Skeletal muscle tissue (tissue), 3 donors: ENCODE measurements at regions not wholly inside any gene's neighbourhood (a gene's known extent, or its start where the extent isn't known, plus 50 kb on each side); places are given as distances from the start of the nearest gene placed in this dataset.
"Not testable (repeated sequence)": the region's sequence is repeated elsewhere in the genome, so short reads cannot be mapped to it uniquely, and the experiment has no call there.

ENCODE experiments used
- H3K27ac ChIP-seq: one replicate; pipeline ENCODE4 v1.7.0; 2013; ENCODE audit warnings: mild to moderate bottlenecking, low read depth, low read length, inconsistent platforms
- H3K27me3 ChIP-seq, 3 donors: one replicate each; pipeline ENCODE4 v1.7.0; 2013; ENCODE audit warnings: low read length in 3 of 3; ENCODE audit not compliant: control insufficient read depth in 3 of 3, insufficient read depth in 3 of 3
- H3K36me3 ChIP-seq, 3 donors: one replicate each; pipeline ENCODE4 v1.7.0; 2013; ENCODE audit warnings: low read length in 3 of 3; ENCODE audit not compliant: control insufficient read depth in 3 of 3, insufficient read depth in 3 of 3
- H3K4me1 ChIP-seq, 3 donors: one replicate each; pipeline ENCODE4 v1.7.0; 2013; ENCODE audit warnings: low read length in 3 of 3, mild to moderate bottlenecking in 3 of 3; ENCODE audit not compliant: control insufficient read depth in 3 of 3, insufficient read depth in 3 of 3
- H3K4me3 ChIP-seq, 3 donors: one replicate each; pipeline ENCODE4 v1.7.0; 2013; ENCODE audit warnings: low read length in 3 of 3
- H3K9ac ChIP-seq, 3 donors: one replicate each; pipeline ENCODE4 v1.7.0; 2013; ENCODE audit warnings: low read length in 3 of 3, mild to moderate bottlenecking in 3 of 3, moderate library complexity in 2 of 3, low read depth in 1 of 3
- H3K9me3 ChIP-seq, 3 donors: one replicate each; pipeline ENCODE4 v1.7.0; 2013; ENCODE audit warnings: low read length in 3 of 3; ENCODE audit not compliant: control insufficient read depth in 3 of 3
- donor health status: Osteomylitis.

DNA sequence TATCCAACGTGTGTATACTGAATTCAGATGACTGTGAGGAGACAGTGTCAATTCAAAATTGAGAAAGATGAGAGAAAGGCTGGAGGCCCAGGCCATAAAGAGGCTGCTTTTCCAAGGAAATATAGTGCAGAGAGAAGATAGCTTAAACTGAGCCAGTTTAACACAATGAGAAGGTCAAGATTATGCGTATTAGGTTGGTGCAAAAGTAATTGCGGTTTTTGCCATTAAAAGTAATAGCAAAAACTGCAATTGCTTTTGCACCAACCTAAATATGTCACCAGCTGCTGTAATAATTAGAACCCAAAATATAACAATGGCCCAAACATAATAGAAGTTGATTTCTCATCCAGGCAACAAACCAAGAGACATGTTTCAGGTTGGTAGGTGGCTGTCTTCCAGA, 148.7 kb upstream of the ATP5MC3 start:
- Histone ChIP-seq H3K27me3 (no peaks in the 10 kb centered on the region), H3K36me3 (no peaks in the 10 kb centered on the region), H3K4me3 (no peak overlapping the region), H3K4me1 (no peaks in the 10 kb centered on the region), H3K27ac (no peak overlapping the region), H3K9ac (no peak overlapping the region), H3K9me3 (no peaks in the 10 kb centered on the region)

DNA sequence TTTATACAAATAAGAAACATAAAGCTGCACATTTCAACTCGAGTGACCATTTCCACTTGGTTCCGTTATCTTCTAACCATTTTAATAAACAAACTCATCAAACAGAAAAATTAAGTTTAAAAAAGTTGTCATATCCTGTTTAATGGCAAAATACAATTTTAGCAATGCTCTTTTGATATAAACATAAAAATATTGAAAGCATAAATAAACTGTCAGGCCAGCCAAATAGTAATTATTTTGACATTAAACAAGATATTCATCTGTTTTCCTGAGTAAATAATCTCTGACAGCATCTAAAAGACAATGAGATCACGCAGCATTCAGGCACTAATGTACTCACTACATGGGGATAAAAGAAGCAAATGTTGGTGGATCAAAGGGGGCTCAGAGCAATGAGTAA, 145.3 kb upstream of the ATP5MC3 start:
- Histone ChIP-seq H3K4me3 (no peak overlapping the region), H3K27me3 (no peaks in the 10 kb centered on the region), H3K4me1 (no peaks in the 10 kb centered on the region), H3K36me3 (no peaks in the 10 kb centered on the region), H3K9me3 (no peaks in the 10 kb centered on the region), H3K27ac (no peak overlapping the region), H3K9ac (no peak overlapping the region)

DNA sequence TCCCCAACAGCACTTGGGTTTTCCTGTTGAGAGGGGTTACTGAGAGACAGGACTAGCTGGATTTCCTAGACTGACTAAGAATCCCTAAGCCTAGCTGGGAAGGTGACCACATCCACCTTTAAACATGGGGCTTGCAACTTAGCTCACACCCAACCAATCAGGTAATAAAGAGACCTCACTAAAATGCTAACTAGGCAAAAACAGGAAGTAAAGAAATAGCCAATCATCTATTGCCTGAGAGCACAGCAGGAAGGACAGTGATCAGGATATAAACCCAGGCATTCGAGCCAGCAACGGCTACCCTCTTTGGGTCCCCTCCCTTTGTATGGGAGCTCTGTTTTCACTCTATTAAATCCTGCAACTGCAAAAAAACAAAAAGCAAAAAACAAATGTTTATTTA, 144.7 kb upstream of the ATP5MC3 start:
- H3K9me3 ChIP-seq, H3K27ac ChIP-seq, H3K36me3 ChIP-seq, H3K27me3 ChIP-seq, H3K9ac ChIP-seq, H3K4me3 ChIP-seq, H3K4me1 ChIP-seq: not testable (repeated sequence)

DNA sequence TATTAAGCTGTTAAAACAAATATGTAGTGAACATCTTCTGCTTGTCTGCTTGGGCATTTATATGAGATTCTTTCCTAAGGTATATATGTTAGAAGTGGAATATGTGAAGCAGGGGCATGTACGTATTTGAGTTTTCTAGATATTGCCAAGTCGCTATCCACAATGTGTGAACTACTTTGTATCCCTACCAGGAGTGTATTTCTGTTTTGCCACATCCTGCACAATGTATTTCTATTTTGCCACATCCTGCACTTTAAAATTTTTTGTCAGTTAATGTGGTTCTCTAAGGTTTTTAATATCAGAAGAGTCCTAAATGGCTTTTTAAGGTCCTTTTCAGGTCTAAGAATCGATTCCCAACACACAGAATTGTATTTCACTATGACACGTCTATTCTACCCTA, 141.7 kb upstream of the ATP5MC3 start:
- Histone ChIP-seq H3K9me3 (no peaks in the 10 kb centered on the region), H3K4me1 (no peaks in the 10 kb centered on the region), H3K9ac (no peak overlapping the region), H3K36me3 (no peaks in the 10 kb centered on the region), H3K27ac (no peak overlapping the region), H3K27me3 (no peaks in the 10 kb centered on the region), H3K4me3 (no peak overlapping the region)

DNA sequence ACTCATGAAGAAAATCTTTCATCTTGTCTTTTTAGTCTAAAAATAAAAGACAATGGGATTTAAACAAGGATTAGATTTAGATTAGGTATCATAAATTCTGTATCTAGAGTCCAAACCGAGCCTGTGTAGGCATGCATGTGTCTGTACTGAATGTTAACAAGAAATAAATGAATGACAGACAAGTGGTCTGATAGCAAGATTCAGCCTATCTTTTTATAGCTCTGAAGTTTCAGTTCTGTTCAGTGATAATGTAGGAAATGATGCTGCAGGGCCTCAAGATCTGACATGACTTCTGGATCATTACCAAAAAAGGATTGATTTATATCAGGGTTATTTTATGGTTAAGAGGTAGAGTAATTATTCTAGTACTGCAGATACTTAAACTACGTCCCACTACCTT, 137.0 kb upstream of the ATP5MC3 start:
- no peaks in the 10 kb centered on the region for H3K4me1 ChIP-seq
- H3K9me3 ChIP-seq: no peaks in the 10 kb centered on the region
- no peaks in the 10 kb centered on the region for H3K36me3 ChIP-seq
- H3K4me3 ChIP-seq: no peak overlapping the region
- no peaks in the 10 kb centered on the region for H3K27me3 ChIP-seq
- H3K27ac ChIP-seq: no peak overlapping the region
- H3K9ac ChIP-seq: no peak overlapping the region

DNA sequence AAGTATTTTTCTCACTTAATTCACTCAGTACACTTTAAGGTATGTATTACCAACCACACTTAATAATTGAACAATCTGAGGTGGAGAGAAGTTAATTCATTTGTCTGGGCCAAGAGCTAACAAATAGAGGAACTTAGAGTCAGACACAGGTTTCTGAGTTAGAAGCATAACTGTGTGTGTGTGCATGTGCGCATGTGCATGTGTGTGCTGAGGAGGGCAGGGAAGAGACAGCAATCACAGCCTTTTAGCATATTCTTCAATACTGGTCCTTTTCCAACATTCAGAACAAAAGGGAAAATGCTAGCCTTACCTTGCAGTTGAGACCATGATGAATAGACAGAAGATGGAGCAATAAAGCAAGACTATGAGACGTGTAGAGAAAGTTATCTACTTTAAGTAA, 136.2 kb upstream of the ATP5MC3 start:
- Histone ChIP-seq H3K9ac (no peak overlapping the region), H3K27ac (no peak overlapping the region), H3K4me1 (no peaks in the 10 kb centered on the region), H3K9me3 (no peaks in the 10 kb centered on the region), H3K36me3 (no peaks in the 10 kb centered on the region), H3K4me3 (no peak overlapping the region), H3K27me3 (no peaks in the 10 kb centered on the region)

DNA sequence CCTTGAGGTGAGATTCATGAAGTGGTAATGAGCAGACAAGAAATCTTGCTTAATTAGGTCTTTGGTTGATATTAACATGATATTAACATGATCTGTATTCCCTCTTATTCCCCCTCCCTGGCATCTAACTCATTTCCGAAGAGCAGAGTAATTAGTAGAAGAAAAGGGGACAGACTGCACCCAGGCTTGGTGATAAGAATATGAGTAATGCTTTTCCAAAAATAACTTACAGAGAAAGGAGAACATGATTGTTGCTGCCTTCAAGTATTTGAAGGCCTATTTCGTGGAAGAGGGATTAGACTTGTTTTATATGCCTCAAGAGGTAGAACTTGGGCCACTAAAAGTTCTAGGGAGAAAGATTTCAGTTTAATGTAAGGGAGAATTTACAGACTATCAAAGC, 130.6 kb upstream of the ATP5MC3 start:
- Histone ChIP-seq H3K9me3 (no peaks in the 10 kb centered on the region), H3K4me3 (no peak overlapping the region), H3K27ac (no peak overlapping the region), H3K36me3 (no peaks in the 10 kb centered on the region), H3K4me1 (no peaks in the 10 kb centered on the region), H3K9ac (no peak overlapping the region), H3K27me3 (no peaks in the 10 kb centered on the region)

DNA sequence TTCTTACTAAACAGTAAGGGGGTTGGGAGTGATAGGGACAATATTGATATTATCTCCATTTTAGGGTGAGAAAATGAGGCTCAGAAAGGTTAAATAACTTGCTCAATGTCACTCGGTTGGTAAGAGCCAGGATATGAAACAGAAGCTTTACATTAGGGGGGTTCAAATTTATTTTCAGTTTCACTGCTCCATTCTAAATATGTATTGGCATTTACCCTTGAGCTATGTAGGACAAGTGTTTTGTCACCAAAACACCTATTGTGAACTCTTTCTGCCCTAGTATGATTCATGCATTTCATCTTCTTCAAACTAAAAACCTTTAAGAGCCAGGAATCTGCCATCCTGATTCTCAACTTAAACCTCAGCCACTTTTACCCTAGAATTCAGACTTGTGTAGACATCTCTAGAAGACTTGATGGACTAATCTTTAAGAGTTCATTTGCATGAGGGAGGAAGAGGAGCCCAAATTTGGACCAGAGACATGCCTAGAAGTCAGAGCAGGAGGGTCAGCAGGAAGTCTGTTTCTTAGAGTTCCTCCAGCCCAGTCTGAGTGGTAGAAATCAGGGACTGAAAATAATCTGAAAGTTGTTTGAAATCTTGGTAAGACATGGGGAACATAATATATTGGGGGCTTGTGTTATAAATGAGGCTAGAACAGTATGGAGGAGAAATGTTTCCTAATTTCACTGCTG, 129.4 kb upstream of the ATP5MC3 start:
- H3K27ac ChIP-seq: no peak overlapping the region
- H3K9ac ChIP-seq: no peak overlapping the region
- H3K9me3 ChIP-seq: no peaks in the 10 kb centered on the region
- no peaks in the 10 kb centered on the region for H3K4me1 ChIP-seq
- H3K4me3 ChIP-seq: no peak overlapping the region
- H3K27me3 ChIP-seq: no peaks in the 10 kb centered on the region
- no peaks in the 10 kb centered on the region for H3K36me3 ChIP-seq

DNA sequence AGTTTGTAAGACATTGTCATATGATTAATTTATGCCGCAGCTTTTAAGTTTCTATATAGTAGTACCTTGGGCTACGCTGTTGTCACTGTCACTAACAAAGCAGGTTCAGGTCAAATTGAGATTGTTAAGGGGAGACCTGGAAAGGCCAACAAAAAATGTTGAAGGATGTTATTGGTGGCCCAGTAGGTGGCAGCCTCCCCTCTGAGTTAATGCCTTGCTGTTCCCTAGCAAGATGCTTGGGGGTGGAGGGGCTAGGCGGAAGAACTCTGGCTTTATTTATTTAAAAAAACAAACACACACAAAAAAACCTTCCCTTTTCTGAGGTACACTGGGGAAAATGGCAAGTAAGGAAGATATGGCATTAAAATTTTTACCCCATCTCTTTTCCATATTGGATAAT, 128.3 kb upstream of the ATP5MC3 start:
- Histone ChIP-seq H3K27ac (no peak overlapping the region), H3K4me1 (no peaks in the 10 kb centered on the region), H3K27me3 (no peaks in the 10 kb centered on the region), H3K9ac (no peak overlapping the region), H3K36me3 (no peaks in the 10 kb centered on the region), H3K9me3 (no peaks in the 10 kb centered on the region), H3K4me3 (no peak overlapping the region)

DNA sequence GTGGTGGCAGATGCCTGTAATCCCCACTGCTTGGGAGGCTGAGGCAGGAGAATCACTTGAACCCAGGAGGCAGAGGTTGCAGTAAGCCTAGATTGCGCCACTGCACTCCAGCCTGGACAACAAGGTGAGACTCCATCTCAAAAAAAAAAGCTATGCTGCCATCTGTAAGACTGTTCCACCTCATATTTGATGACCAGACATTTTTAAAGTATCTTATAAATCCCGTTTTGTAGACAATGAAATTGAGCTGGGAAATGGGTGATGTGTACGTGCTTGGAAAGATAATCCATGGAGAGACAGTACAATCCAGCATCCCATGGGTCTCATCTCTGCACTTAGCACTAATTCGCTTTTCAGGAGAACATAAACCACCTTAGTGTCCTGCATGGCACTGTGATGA, 126.5 kb upstream of the ATP5MC3 start:
- Histone ChIP-seq H3K4me1 (no peaks in the 10 kb centered on the region), H3K4me3 (no peak overlapping the region), H3K27ac (no peak overlapping the region), H3K27me3 (no peaks in the 10 kb centered on the region), H3K9me3 (no peaks in the 10 kb centered on the region), H3K9ac (no peak overlapping the region), H3K36me3 (no peaks in the 10 kb centered on the region)

DNA sequence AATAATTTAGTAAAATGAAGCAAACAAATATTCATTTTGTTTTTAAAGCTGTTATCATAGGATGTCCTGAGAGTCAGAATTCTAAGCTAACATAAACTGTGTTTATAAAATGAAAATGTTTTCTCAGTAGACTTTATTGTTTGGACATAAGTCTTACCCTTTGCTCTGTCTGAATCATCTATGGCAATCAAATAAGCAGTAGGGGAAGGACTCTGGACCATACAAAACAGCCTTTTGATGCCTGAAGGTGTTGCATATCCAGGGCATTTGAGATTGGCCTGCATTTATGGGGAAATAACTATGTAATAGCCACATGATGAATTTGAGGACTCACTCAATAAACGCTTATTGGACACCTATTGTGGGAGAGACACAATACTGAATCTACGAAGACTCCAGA, 123.0 kb upstream of the ATP5MC3 start:
- Histone ChIP-seq H3K4me3 (no peak overlapping the region), H3K36me3 (no peaks in the 10 kb centered on the region), H3K27me3 (no peaks in the 10 kb centered on the region), H3K9ac (no peak overlapping the region), H3K4me1 (no peaks in the 10 kb centered on the region), H3K27ac (no peak overlapping the region), H3K9me3 (no peaks in the 10 kb centered on the region)
